DMS53 treated with DMSO at 0.1 percent for 48 hours (cell line): ENCODE measurements at regions not wholly inside any gene's neighbourhood (a gene's known extent, or its start where the extent isn't known, plus 50 kb on each side); places are given as distances from the start of the nearest gene placed in this dataset.

Experiments
- DNase-seq: peaks from one replicate; lab custom pipeline; 2025; ENCODE audit not compliant: unreplicated experiment; lab: John Stamatoyannopoulos, UW

GRCh38 chr1:112263042-112263441, 133.0 kb upstream of the CTTNBP2NL start:
- no peak for DNase-seq

GRCh38 chr1:112263453-112263852, 132.6 kb upstream of the CTTNBP2NL start:
- DNase-seq: no peak

GRCh38 chr1:112264010-112264409, 132.0 kb upstream of the CTTNBP2NL start:
- no peak for DNase-seq

- no peak for DNase-seq
Measured at GRCh38 chr1:112264553-112264952, 131.5 kb upstream of the CTTNBP2NL start.

- no peak for DNase-seq
Measured at GRCh38 chr1:112265931-112266330, 130.1 kb upstream of the CTTNBP2NL start.

GRCh38 chr1:112267206-112267605, 128.8 kb upstream of the CTTNBP2NL start:
- DNase-seq: no peak

- no peak for DNase-seq
Measured at GRCh38 chr1:112267929-112268328, 128.1 kb upstream of the CTTNBP2NL start.

- DNase-seq: no peak
Measured at GRCh38 chr1:112268408-112268807, 127.6 kb upstream of the CTTNBP2NL start.

- DNase-seq: no peak
Measured at GRCh38 chr1:112271270-112271669, 124.7 kb upstream of the CTTNBP2NL start.

GRCh38 chr1:112272101-112272772, 123.8 kb upstream of the CTTNBP2NL start:
- DNase-seq: no peak

- DNase-seq: no peak
Measured at GRCh38 chr1:112284796-112285195, 111.2 kb upstream of the CTTNBP2NL start.

GRCh38 chr1:112285316-112285715, 110.7 kb upstream of the CTTNBP2NL start:
- DNase-seq: no peak

- no peak for DNase-seq
Measured at GRCh38 chr1:112285746-112286145, 110.3 kb upstream of the CTTNBP2NL start.

- DNase-seq: peak; percentile 91
Measured at GRCh38 chr1:112296908-112297307, 99.1 kb upstream of the CTTNBP2NL start.

GRCh38 chr1:112297536-112297935, 98.5 kb upstream of the CTTNBP2NL start:
- peak; percentile 18 for DNase-seq

GRCh38 chr1:112298558-112298957, 97.5 kb upstream of the CTTNBP2NL start:
- peak; percentile 48 for DNase-seq

GRCh38 chr1:112304126-112304525, 91.9 kb upstream of the CTTNBP2NL start:
- DNase-seq: no peak

GRCh38 chr1:112304612-112305011, 91.4 kb upstream of the CTTNBP2NL start:
- no peak for DNase-seq

- no peak for DNase-seq
Measured at GRCh38 chr1:112307930-112308591, 88.0 kb upstream of the CTTNBP2NL start.

- DNase-seq: no peak
Measured at GRCh38 chr1:112308716-112309115, 87.3 kb upstream of the CTTNBP2NL start.

- DNase-seq: no peak
Measured at GRCh38 chr1:112309499-112309898, 86.5 kb upstream of the CTTNBP2NL start.

- DNase-seq: no peak
Measured at GRCh38 chr1:112312315-112312714, 83.7 kb upstream of the CTTNBP2NL start.

GRCh38 chr1:112312879-112313278, 83.1 kb upstream of the CTTNBP2NL start:
- DNase-seq: no peak
